ENCODE measurements at regions not wholly inside any gene's neighbourhood (a gene's known extent, or its start where the extent isn't known, plus 50 kb on each side); places are given as distances from the start of the nearest gene placed in this dataset.

DNA sequence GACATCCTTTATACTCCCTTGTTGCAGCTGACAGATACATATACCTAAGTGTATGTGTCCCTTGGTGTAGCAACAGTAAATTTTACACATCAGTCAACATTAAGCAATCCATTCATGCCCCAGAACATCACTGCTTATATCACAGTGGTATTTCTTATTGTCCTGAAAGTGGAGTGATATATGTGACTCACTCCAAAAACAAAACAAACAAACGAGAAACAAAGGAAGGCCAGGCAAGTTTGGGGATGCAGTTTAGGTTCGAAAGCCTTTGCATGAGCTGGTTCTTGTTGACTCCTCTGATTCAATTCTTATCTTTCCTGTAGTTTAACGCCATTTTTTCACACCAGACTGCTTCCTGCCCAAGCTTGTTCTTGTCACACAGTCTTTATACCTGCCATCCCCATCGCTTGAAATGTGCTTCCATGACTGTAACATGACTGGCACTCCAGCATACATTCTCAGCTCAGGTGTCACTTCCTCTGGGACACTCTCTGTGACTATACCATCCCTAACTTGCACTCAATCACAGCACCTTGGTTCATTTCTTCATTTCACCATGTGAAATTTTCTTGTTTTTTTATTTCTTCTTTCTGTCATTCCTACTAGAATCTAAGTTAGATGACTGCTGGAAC lies 125.0 kb upstream of the TSHZ2 start:
- no peak overlapping the region for H3K4me3 ChIP-seq (ENCODE audit: low read depth, low read length)
- no peak for DNase-seq (ENCODE audit: low read depth)
- TF ChIP-seq, protein P1, sequence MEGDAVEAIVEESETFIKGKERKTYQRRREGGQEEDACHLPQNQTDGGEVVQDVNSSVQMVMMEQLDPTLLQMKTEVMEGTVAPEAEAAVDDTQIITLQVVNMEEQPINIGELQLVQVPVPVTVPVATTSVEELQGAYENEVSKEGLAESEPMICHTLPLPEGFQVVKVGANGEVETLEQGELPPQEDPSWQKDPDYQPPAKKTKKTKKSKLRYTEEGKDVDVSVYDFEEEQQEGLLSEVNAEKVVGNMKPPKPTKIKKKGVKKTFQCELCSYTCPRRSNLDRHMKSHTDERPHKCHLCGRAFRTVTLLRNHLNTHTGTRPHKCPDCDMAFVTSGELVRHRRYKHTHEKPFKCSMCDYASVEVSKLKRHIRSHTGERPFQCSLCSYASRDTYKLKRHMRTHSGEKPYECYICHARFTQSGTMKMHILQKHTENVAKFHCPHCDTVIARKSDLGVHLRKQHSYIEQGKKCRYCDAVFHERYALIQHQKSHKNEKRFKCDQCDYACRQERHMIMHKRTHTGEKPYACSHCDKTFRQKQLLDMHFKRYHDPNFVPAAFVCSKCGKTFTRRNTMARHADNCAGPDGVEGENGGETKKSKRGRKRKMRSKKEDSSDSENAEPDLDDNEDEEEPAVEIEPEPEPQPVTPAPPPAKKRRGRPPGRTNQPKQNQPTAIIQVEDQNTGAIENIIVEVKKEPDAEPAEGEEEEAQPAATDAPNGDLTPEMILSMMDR (IDR thresholded peaks at IDR 0.05; ENCODE audit: control insufficient read depth, extremely low read depth, insufficient read depth) = no peak

GRCh38 chr20:52845044-52845443 lies 127.1 kb upstream of the TSHZ2 start:
- TF ChIP-seq, protein P1 (IDR thresholded peaks at IDR 0.05; ENCODE audit: control insufficient read depth, extremely low read depth, insufficient read depth) = no peak
- no peak for DNase-seq (ENCODE audit: low read depth)
- no peak overlapping the region for H3K4me3 ChIP-seq (ENCODE audit: low read depth, low read length)

DNA sequence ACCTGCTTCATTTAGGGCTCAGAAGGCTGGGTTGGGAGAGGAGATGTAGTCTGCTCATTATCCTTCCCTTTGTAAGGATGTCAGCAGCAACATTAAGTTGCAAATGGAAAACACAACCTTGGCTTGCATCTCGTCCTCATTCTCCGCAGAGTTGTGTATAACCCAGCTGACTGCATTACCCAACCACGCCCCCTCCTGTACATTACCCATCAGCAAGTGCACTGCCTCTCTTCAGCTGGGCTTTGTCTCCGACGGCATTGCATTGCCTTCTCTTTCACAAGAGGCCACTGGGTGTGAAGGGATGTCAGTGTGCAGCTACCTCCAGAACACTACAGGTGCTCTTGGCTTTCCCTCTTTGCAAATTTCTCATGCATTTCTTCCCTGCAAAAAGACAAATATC lies 128.7 kb upstream of the TSHZ2 start:
- H3K4me3 ChIP-seq (ENCODE audit: low read depth, low read length) = no peak overlapping the region
- DNase-seq (ENCODE audit: low read depth) = no peak
- TF ChIP-seq, protein P1 (IDR thresholded peaks at IDR 0.05; ENCODE audit: control insufficient read depth, extremely low read depth, insufficient read depth) = no peak

GRCh38 chr20:52841003-52841402 lies 131.2 kb upstream of the TSHZ2 start:
- TF ChIP-seq, protein P1 (IDR thresholded peaks at IDR 0.05; ENCODE audit: control insufficient read depth, extremely low read depth, insufficient read depth) = no peak
- no peak for DNase-seq (ENCODE audit: low read depth)
- H3K4me3 ChIP-seq (ENCODE audit: low read depth, low read length) = no peak overlapping the region

DNA sequence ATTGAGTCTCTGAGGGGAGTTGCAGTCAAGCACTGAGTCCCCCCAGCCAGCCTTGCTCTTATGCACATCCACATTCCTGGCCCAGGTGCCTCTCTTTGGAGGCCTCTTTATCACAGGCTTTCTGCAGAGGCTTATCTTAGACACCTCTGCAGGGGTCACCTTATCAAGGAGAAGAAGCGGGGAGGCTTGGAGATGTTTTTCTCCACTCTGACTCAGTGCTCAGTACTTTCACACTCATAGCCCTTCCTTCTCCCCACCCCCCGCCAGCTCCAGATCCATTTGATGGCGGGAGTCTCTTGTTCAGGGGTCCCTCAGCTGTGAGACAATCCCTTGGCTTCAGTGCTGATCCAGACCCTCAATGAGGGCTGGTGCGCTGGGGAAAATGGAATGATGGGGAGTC lies 132.1 kb upstream of the TSHZ2 start:
- no peak for DNase-seq (ENCODE audit: low read depth)
- TF ChIP-seq, protein P1 (IDR thresholded peaks at IDR 0.05; ENCODE audit: control insufficient read depth, extremely low read depth, insufficient read depth) = no peak
- no peak overlapping the region for H3K4me3 ChIP-seq (ENCODE audit: low read depth, low read length)

GRCh38 chr20:52838510-52839241 lies 133.5 kb upstream of the TSHZ2 start:
- no peak for DNase-seq (ENCODE audit: low read depth)
- TF ChIP-seq, protein P1 (IDR thresholded peaks at IDR 0.05; ENCODE audit: control insufficient read depth, extremely low read depth, insufficient read depth) = no peak
- H3K4me3 ChIP-seq (ENCODE audit: low read depth, low read length) = no peak overlapping the region

All from LNCaP clone FGC (cell line).